SK-N-SH treated with all-trans-retinoic acid at 6 μM for 48 hours (cell line): ENCODE measurements at regions not wholly inside any gene's neighbourhood (a gene's known extent, or its start where the extent isn't known, plus 50 kb on each side); places are given as distances from the start of the nearest gene placed in this dataset.

Experiments
- ATAC-seq: fragments of 200-7000 bp; cut with Tn5 transposase; 3 replicates; pipeline ENCODE4 v1.9.1; 2020; ENCODE audit warnings: mild to moderate bottlenecking, moderate library complexity
- BACH2 ChIP-seq: fragments of 250-450 bp; sonication (Bioruptor Pico); IDR thresholded peaks from 2 replicates; pipeline ENCODE4 v1.9.0; 2021; ENCODE audit warnings: mild to moderate bottlenecking, borderline replicate concordance
- CREB5 ChIP-seq: fragments of 250-450 bp; sonication (Bioruptor Pico); IDR thresholded peaks from 2 replicates; pipeline ENCODE4 v1.5.1; 2020; ENCODE audit warnings: low read depth, mild to moderate bottlenecking, moderate library complexity
- CSDC2 ChIP-seq: fragments of 250-450 bp; sonication (Bioruptor Pico); IDR thresholded peaks from 2 replicates; pipeline ENCODE4 v1.5.0; 2020; ENCODE audit warnings: mild to moderate bottlenecking, moderate library complexity
- ESRRG ChIP-seq: fragments of 250-450 bp; sonication (Bioruptor Pico); IDR thresholded peaks from 2 replicates; pipeline ENCODE4 v1.6.1; 2021; ENCODE audit warnings: mild to moderate bottlenecking
- GLIS3 ChIP-seq: fragments of 250-450 bp; sonication (Bioruptor Pico); IDR thresholded peaks from 2 replicates; pipeline ENCODE4 v1.5.0; 2020; ENCODE audit warnings: mild to moderate bottlenecking, moderate library complexity
- PATZ1 ChIP-seq: fragments of 250-450 bp; sonication (Bioruptor Pico); IDR thresholded peaks from 2 replicates; pipeline ENCODE4 v1.8.0; 2020; ENCODE audit warnings: mild to moderate bottlenecking, moderate library complexity, borderline replicate concordance
- PPARA ChIP-seq: fragments of 250-450 bp; sonication (Bioruptor Pico); IDR thresholded peaks from 2 replicates; pipeline ENCODE4 v1.5.0; 2020; ENCODE audit warnings: mild to moderate bottlenecking, borderline replicate concordance
- RARB ChIP-seq: fragments of 250-450 bp; sonication (Bioruptor Pico); IDR thresholded peaks from 2 replicates; pipeline ENCODE4 v1.8.0; 2021; ENCODE audit warnings: mild to moderate bottlenecking, moderate library complexity
- SNAI2 ChIP-seq: fragments of 250-450 bp; sonication (Bioruptor Pico); IDR thresholded peaks from 2 replicates; pipeline ENCODE4 v1.5.0; 2020; ENCODE audit warnings: mild to moderate bottlenecking, moderate library complexity
- TSHZ2 ChIP-seq: fragments of 250-450 bp; sonication (Bioruptor Pico); IDR thresholded peaks from 2 replicates; pipeline ENCODE4 v1.5.0; 2020; ENCODE audit warnings: mild to moderate bottlenecking, moderate library complexity
- ZC3H10 ChIP-seq: fragments of 250-450 bp; sonication (Bioruptor Pico); IDR thresholded peaks from 2 replicates; pipeline ENCODE4 v1.5.1; 2021; ENCODE audit warnings: mild to moderate bottlenecking, moderate library complexity
- ZFP3 ChIP-seq: fragments of 250-450 bp; sonication (Bioruptor Pico); IDR thresholded peaks from 2 replicates; pipeline ENCODE4 v1.5.0; 2020; ENCODE audit warnings: mild to moderate bottlenecking, moderate library complexity
- ZFP30 ChIP-seq: fragments of 450-650 bp; formaldehyde crosslinking; IDR thresholded peaks from 2 replicates; pipeline ENCODE4 v1.5.0; 2022; ENCODE audit warnings: mild to moderate bottlenecking, moderate library complexity
- ZNF70 ChIP-seq: fragments of 450-650 bp; formaldehyde crosslinking; IDR thresholded peaks from 2 replicates; pipeline ENCODE4 v1.5.0; 2020; ENCODE audit warnings: mild to moderate bottlenecking, moderate library complexity
- ZNF8 ChIP-seq: fragments of 450-650 bp; formaldehyde crosslinking; IDR thresholded peaks from 2 replicates; pipeline ENCODE4 v1.5.0; 2020; ENCODE audit warnings: mild to moderate bottlenecking, moderate library complexity

- TF ChIP-seq PATZ1 (CRISPR knock-in tag) (no peak), CSDC2 (CRISPR knock-in tag) (no peak), RARB (CRISPR knock-in tag) (no peak), ZC3H10 (CRISPR knock-in tag) (no peak), GLIS3 (no peak), TSHZ2 (CRISPR knock-in tag) (no peak), BACH2 (CRISPR knock-in tag) (no peak)
- TF ChIP-seq, all 23 proteins: peak for 0
- ATAC-seq = no peak
Measured at GRCh38 chr4:4593596-4594284, 51.9 kb upstream of the STX18 start.

GRCh38 chr4:4592414-4592813 lies 50.6 kb upstream of the STX18 start:
- TF ChIP-seq ZNF8 (no peak), PPARA (CRISPR knock-in tag) (no peak), CREB5 (CRISPR knock-in tag) (no peak), ESRRG (CRISPR knock-in tag) (no peak), ZNF70 (CRISPR knock-in tag) (no peak), ZFP3 (CRISPR knock-in tag) (no peak), RARB (CRISPR knock-in tag) (no peak), SNAI2 (CRISPR knock-in tag) (no peak), ZC3H10 (CRISPR knock-in tag) (no peak), TSHZ2 (CRISPR knock-in tag) (no peak), ZFP30 (CRISPR knock-in tag) (no peak)
- no peak for ATAC-seq
